Activated CD4-positive, alpha-beta T cell treated with anti-CD3 and anti-CD28 coated beads, Interleukin-2, amount 10 ng/mL, durations not matched to agents 24 days and 14 days (primary cell): ENCODE measurements at regions not wholly inside any gene's neighbourhood (a gene's known extent, or its start where the extent isn't known, plus 50 kb on each side); places are given as distances from the start of the nearest gene placed in this dataset.
"Not testable (repeated sequence)": the region's sequence is repeated elsewhere in the genome, so short reads cannot be mapped to it uniquely, and the experiment has no call there.

ENCODE experiments used
- DNase-seq: peaks from one replicate; pipeline ENCODE4 v3.0.0; 2022
- H3K27ac Mint-ChIP-seq: one replicate; pipeline ENCODE4 v1.8.0; 2022; ENCODE audit warnings: mild to moderate bottlenecking, mixed read lengths
- H3K27me3 Mint-ChIP-seq: one replicate; pipeline ENCODE4 v1.8.0; 2022; ENCODE audit warnings: mixed read lengths
- H3K36me3 Mint-ChIP-seq: one replicate; pipeline ENCODE4 v1.8.0; 2022; ENCODE audit warnings: low read depth, mild to moderate bottlenecking, mixed read lengths
- H3K4me1 Mint-ChIP-seq: one replicate; pipeline ENCODE4 v1.8.0; 2021; ENCODE audit warnings: mixed read lengths
- H3K4me3 Mint-ChIP-seq: one replicate; pipeline ENCODE4 v1.8.0; 2022; ENCODE audit warnings: mild to moderate bottlenecking, moderate library complexity, mixed read lengths
- H3K9me3 Mint-ChIP-seq: one replicate; pipeline ENCODE4 v1.8.0; 2021; ENCODE audit warnings: mixed read lengths
- intact Hi-C: fragments of 100-400 bp; cut with micrococcal nuclease; formaldehyde crosslinking; loops from one replicate; pipeline ENCODE4 v1.15.1; 2023

DNA sequence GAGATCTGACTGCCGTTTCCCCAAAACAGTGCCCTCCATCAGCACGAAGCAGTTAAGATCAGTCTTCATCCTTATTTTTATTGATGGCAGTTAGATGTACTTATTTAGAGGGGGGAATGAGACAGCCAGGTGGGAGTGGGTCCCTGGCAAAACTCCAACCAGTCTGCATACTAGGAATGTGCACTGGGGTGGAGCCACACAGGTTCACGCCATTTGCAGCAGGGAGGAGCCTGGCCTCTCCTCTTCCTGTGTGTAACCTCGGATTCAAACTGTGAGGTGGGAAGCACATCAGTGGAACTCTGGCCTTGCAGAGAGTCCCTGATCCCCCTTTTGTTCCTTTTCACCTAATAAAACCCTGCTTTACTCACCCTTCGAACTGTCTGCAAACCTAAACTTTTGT lies 987.7 kb upstream of the GRIA3 start:
- intact Hi-C loops = no loop called here
- no peak for DNase-seq
- H3K36me3 Mint-ChIP-seq = no peaks in the 10 kb centered on the region
- no peak overlapping the region for H3K4me3 Mint-ChIP-seq
- H3K4me1 Mint-ChIP-seq = no peaks in the 10 kb centered on the region
- no peak overlapping the region for H3K27ac Mint-ChIP-seq
- H3K27me3 Mint-ChIP-seq = no peaks in the 10 kb centered on the region
- no peaks in the 10 kb centered on the region for H3K9me3 Mint-ChIP-seq

DNA sequence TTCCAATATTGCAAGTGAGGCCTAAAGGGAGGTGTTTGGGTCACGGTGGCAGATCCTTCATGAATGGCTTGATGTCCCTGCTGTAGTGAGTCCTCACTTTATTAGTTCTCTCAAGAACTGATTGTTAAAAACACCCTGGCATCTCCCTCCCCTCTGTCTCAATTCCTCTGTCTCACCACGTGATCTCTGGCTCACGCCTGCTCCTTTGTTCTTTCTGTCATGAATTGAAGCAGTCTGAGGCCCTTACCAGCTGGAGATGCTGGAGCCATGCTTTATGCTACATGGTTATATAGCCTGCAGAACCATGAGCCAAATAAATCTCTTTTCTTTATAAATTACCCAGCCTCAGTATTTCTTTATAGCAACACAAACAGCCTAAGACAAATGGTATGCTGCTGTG lies 980.7 kb upstream of the GRIA3 start:
- Mint-ChIP-seq H3K36me3 (no peaks in the 10 kb centered on the region), H3K4me1 (no peaks in the 10 kb centered on the region), H3K9me3 (no peaks in the 10 kb centered on the region), H3K27ac (no peak overlapping the region), H3K27me3 (no peaks in the 10 kb centered on the region), H3K4me3 (no peak overlapping the region)
- intact Hi-C loops = no loop called here
- DNase-seq = no peak

DNA sequence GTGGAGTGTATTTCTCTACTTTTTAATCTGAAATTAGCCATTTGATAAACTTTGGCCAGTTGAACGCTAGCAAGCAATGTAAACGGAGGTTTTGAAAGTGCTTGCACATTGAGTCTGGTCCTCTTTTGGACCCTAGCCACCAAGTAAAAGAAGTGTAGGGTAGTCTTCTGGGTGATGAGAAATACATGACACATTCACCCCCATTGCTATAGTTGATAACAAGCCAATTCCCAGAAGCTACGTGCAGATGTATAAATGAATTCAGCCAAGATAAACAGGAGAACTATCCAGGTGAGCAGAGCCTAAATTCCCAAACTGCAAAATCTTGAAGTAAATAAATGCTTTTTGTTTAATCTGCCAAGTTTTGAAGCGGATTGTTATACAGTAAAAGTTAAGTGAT lies 965.4 kb upstream of the GRIA3 start:
- no peaks in the 10 kb centered on the region for H3K36me3 Mint-ChIP-seq
- H3K9me3 Mint-ChIP-seq = no peaks in the 10 kb centered on the region
- no peak overlapping the region for H3K27ac Mint-ChIP-seq
- H3K27me3 Mint-ChIP-seq = no peaks in the 10 kb centered on the region
- intact Hi-C loops = no loop called here
- no peak overlapping the region for H3K4me3 Mint-ChIP-seq
- DNase-seq = no peak
- no peaks in the 10 kb centered on the region for H3K4me1 Mint-ChIP-seq

DNA sequence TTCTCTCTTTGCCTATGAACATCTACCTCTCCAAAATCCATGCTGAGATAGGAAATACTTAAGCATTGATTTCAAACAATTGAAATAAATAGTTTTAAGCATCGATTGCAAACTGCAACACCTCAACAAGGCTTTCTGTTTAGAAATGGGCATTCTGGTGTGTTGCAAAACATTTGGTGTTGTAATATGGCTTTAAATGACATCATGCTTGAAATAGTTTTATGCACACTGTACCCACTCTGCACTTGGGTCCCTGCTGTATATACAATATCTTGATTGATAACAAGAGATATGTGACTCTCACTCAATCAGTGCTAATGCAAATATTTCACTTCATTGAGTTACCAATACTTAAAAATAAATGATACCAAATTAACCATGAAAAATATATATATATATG lies 964.9 kb upstream of the GRIA3 start:
- no peaks in the 10 kb centered on the region for H3K36me3 Mint-ChIP-seq
- H3K27me3 Mint-ChIP-seq = no peaks in the 10 kb centered on the region
- no peak for DNase-seq
- no peaks in the 10 kb centered on the region for H3K4me1 Mint-ChIP-seq
- no peaks in the 10 kb centered on the region for H3K9me3 Mint-ChIP-seq
- intact Hi-C loops = no loop called here
- H3K4me3 Mint-ChIP-seq = no peak overlapping the region
- no peak overlapping the region for H3K27ac Mint-ChIP-seq

DNA sequence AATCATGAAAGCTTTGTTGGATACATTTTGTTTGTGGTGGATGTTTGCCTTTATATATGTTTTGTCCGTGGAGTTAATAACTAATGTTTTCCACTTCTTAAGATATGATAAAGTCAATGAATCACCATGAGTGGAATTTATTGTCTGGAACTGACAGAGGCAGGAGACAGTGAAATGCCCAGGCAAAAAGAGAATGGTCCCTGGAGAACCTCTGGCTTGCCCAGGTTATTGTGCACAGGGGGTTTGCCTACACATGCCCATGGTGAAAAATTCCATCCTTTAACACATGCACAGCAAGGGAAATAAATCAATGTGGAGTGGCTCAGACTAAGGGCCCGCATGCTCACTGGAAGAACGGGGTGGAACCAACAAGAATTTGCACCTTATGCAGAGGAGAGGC lies 964.3 kb upstream of the GRIA3 start:
- H3K36me3 Mint-ChIP-seq = no peaks in the 10 kb centered on the region
- no peak overlapping the region for H3K4me3 Mint-ChIP-seq
- H3K9me3 Mint-ChIP-seq = no peaks in the 10 kb centered on the region
- intact Hi-C loops = no loop called here
- DNase-seq = no peak
- H3K27me3 Mint-ChIP-seq = no peaks in the 10 kb centered on the region
- H3K4me1 Mint-ChIP-seq = no peaks in the 10 kb centered on the region
- H3K27ac Mint-ChIP-seq = no peak overlapping the region

DNA sequence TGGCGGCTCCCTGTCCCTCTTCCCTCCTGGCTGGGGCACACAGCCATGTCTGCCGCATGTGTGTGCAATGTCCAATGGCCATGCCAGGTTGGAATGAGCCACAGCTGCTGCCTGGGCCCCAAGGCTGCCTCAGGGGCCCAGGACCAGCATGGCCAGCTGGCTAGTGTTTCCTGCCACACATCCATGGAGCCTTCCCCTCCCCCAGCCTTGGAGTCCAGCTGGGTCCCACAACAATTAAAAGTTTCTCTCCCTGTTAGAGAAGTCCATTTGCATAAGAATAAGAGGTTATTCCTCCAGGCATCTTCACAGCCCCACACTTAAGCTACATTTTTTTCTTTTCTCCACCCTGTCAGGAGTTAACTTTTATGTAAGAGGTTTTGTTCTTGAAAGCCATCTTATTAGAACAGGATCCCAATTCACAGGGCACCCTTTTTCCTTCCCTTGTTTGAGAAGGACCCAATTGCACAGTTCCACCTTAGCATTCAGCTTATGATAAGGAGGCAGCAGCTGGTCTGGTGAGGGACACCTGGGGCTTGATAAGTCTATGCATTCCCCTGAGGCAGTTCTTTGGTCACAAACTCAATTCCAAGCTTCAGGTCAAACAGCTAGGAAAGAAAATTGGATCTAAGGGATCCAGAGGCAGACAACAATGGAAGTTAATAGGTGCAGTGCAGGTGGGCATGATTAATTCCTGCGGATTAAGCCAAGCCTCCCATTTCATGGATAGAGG lies 963.3 kb upstream of the GRIA3 start:
- Mint-ChIP-seq H3K36me3 (no peaks in the 10 kb centered on the region), H3K9me3 (no peaks in the 10 kb centered on the region)

DNA sequence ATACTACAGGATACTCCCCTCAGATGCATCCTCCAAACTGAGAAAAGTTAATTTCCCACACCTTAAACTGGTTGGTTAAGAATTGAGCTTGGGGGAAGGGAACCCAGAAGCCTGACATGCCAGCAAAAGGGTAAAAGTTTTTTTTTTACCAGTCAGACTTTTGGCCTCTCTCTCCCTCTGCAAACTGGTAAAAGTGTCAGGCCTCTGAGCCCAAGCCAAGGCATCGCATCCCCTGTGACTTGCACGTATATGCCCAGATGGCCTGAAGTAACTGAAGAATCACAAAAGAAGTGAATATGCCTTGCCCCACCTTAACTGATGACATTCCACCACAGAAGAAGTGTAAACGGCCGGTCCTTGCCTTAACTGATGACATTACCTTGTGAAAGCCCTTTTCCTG lies 962.3 kb upstream of the GRIA3 start:
- H3K9me3 Mint-ChIP-seq, intact Hi-C loops, H3K27me3 Mint-ChIP-seq, H3K27ac Mint-ChIP-seq, H3K4me1 Mint-ChIP-seq, H3K36me3 Mint-ChIP-seq, DNase-seq, H3K4me3 Mint-ChIP-seq: not testable (repeated sequence)

More for the DNA sequence above, 963.3 kb upstream of the GRIA3 start:
- no peaks in the 10 kb centered on the region for H3K27me3 Mint-ChIP-seq
- no peak overlapping the region for H3K27ac Mint-ChIP-seq
- H3K4me1 Mint-ChIP-seq = no peaks in the 10 kb centered on the region
- intact Hi-C loops = no loop called here
- H3K4me3 Mint-ChIP-seq = no peak overlapping the region
- DNase-seq = no peak

DNA sequence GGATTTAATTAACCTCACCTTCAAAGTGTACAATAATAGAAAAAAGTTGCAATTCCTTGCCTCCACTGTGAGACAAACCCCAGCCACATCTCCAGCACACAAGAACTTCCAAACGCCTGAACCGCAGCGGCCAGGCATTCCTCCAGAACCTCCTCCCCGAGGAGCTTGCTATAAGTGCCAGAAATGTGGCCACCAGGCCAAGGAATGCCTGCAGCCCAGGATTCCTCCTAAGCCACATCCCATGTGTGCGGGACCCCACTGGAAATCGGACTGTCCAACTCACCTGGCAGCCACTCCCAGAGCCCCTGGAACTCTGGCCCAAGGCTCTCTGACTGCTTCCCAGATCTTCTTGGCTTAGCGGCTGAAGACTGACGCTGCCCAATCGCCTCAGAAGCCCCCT lies 959.9 kb upstream of the GRIA3 start:
- H3K9me3 Mint-ChIP-seq, H3K27me3 Mint-ChIP-seq, H3K27ac Mint-ChIP-seq, intact Hi-C loops, H3K36me3 Mint-ChIP-seq, H3K4me3 Mint-ChIP-seq, DNase-seq, H3K4me1 Mint-ChIP-seq: not testable (repeated sequence)

DNA sequence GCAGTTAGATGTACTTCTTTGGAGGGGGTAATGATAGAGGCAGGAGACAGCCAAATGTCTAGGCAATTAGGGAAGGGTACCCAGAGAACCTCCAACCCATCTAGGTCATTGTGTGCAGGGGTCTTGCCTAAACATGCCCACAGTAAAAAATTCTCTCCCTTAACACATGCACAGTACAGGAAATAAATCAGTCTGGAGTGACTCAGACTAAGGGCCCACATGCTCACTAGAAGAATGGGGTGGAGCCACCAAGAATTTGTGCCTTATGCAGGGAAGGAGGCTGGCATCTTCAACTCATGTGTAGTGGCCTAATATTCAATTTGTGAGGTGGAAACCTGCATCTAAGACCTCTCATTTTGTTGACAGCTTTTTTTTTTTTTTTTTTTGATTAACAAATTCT lies 945.3 kb upstream of the GRIA3 start:
- H3K4me3 Mint-ChIP-seq = no peak overlapping the region
- H3K36me3 Mint-ChIP-seq = no peaks in the 10 kb centered on the region
- H3K27ac Mint-ChIP-seq = no peak overlapping the region
- no peaks in the 10 kb centered on the region for H3K4me1 Mint-ChIP-seq
- no peaks in the 10 kb centered on the region for H3K9me3 Mint-ChIP-seq
- H3K27me3 Mint-ChIP-seq = no peaks in the 10 kb centered on the region
- no peak for DNase-seq
- intact Hi-C loops = no loop called here

DNA sequence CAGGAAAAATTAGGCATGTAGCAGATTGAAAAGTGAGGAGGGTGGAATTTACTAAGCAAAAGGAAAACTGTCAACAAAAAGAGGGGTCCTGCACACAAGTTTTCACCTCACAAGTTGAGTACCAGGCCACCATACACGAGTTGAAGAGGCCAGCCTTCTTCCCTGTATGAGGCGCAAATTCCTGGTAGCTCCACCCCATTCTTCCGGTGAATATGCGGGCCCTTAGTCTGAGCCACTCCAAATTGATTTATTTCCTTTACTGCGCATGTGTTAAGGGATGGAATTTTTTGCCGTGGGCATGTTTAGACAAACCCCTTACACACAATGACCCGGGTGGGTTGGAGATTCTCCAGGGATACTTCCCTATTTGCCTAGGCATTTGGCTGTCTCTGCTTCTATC lies 942.1 kb upstream of the GRIA3 start:
- Mint-ChIP-seq H3K36me3 (no peaks in the 10 kb centered on the region), H3K27me3 (no peaks in the 10 kb centered on the region), H3K4me3 (no peak overlapping the region), H3K4me1 (no peaks in the 10 kb centered on the region), H3K9me3 (no peaks in the 10 kb centered on the region), H3K27ac (no peak overlapping the region)
- DNase-seq = no peak
- intact Hi-C loops = no loop called here

DNA sequence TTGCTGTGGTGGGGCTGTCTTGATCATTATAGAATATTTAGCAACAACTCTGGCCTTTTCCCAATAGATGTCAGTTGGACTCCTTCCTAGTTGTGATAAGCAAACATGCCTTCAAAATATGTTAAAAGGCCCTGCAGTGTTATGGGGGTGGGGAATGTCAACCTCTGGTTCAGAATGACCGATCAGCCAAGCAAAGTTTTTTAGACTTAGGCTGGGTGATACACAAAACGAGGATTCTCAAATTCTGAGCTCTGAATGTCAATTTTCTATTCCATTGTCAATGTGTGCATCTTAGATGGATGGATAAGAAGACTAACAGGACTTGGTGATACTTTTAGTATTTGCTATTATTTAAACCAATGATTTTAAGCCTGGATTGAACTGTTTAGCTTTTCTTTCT lies 940.0 kb upstream of the GRIA3 start:
- H3K36me3 Mint-ChIP-seq = no peaks in the 10 kb centered on the region
- no peak overlapping the region for H3K27ac Mint-ChIP-seq
- no peak for DNase-seq
- intact Hi-C loops = no loop called here
- no peaks in the 10 kb centered on the region for H3K4me1 Mint-ChIP-seq
- no peaks in the 10 kb centered on the region for H3K27me3 Mint-ChIP-seq
- H3K9me3 Mint-ChIP-seq = no peaks in the 10 kb centered on the region
- no peak overlapping the region for H3K4me3 Mint-ChIP-seq

DNA sequence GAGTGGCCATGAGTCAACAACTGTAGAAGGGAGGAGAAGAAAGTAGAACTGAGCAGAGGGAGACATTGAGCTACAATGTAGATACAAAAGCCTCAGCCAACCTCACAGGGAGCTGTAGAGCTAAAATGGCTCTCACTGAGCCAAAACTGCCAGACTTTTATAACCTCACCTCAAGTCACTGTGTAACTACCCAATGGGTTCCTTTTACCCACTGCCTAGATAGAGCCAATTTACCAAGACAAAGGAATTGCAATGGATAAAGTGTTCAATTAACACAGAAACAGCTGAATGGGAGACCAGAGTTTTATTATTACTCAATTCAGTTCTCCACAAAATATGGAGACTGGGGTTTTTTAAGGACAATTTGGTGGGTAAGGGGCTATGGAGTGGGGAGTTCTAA lies 938.9 kb upstream of the GRIA3 start:
- Mint-ChIP-seq H3K36me3 (no peaks in the 10 kb centered on the region), H3K27me3 (no peaks in the 10 kb centered on the region), H3K27ac (no peak overlapping the region), H3K9me3 (no peaks in the 10 kb centered on the region), H3K4me1 (no peaks in the 10 kb centered on the region), H3K4me3 (no peak overlapping the region)
- no peak for DNase-seq
- intact Hi-C loops = no loop called here

DNA sequence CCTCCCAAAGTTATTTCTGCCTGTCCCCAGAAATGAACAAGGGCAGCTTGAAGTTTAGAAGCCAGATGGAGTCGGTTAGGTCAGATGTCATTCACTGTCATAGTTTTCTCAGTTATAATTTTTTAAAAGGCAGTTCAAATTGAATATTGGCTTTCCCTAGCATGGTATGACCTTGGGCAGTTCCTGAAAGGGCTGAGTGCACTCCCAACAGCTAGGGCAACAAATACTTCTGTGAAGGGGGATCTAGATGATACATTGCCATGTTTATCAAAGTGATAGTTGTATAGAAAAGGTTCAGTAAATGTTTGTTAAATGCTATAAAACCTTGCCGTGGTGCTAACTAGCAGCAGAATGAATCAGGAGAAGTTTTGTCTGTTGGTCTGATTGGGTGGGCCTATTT lies 938.1 kb upstream of the GRIA3 start:
- DNase-seq = no peak
- Mint-ChIP-seq H3K36me3 (no peaks in the 10 kb centered on the region), H3K4me1 (no peaks in the 10 kb centered on the region), H3K27ac (no peak overlapping the region), H3K4me3 (no peak overlapping the region), H3K27me3 (no peaks in the 10 kb centered on the region), H3K9me3 (no peaks in the 10 kb centered on the region)
- intact Hi-C loops = no loop called here

DNA sequence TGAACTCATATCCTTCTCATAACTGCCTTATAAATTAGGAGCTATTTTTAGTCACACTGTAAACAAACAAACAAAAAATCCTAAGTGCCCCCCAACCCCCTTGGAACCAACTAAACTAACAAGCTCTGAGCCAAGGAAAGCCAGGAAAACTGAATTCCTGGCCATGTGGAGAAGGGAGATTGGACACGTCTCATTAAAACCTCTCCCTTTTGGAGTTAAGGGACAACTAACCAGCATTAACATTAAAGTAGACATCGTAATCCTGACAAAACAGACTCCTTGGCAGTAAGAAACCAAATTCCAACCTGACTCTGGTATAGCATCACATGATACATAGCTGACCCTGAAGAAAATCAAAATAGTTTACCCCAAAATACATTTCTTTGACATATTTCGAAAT lies 937.1 kb upstream of the GRIA3 start:
- Mint-ChIP-seq H3K4me1 (no peaks in the 10 kb centered on the region), H3K27me3 (no peaks in the 10 kb centered on the region), H3K36me3 (no peaks in the 10 kb centered on the region), H3K27ac (no peak overlapping the region), H3K4me3 (no peak overlapping the region), H3K9me3 (no peaks in the 10 kb centered on the region)
- no peak for DNase-seq
- intact Hi-C loops = no loop called here

DNA sequence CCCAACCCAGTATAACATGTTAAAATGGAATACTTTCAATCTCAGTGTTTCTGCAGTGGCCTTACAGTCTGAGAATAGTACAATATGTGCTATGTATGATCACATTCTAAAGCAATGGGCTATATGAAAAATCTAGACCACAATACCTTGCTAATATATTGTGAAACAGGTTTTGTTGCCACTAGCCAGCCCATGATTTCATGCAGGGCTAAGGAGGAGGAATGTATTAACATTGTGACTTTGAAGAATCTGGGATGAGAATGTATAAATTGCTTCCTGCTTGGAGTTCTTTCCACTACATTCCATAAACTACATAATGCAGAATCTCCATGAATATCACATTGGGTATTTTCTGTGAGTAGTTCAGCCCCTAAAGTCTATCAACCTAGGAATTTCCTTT lies 935.4 kb upstream of the GRIA3 start:
- intact Hi-C loops = no loop called here
- DNase-seq = no peak
- Mint-ChIP-seq H3K9me3 (no peaks in the 10 kb centered on the region), H3K36me3 (no peaks in the 10 kb centered on the region), H3K27ac (no peak overlapping the region), H3K4me3 (no peak overlapping the region), H3K27me3 (no peaks in the 10 kb centered on the region), H3K4me1 (no peaks in the 10 kb centered on the region)
